Ectodermal cell (in vitro differentiated cells): ENCODE measurements at regions not wholly inside any gene's neighbourhood (a gene's known extent, or its start where the extent isn't known, plus 50 kb on each side); places are given as distances from the start of the nearest gene placed in this dataset.

Experiments used
- H3K27ac ChIP-seq: 2 replicates; pipeline ENCODE4 v1.7.0; 2013; ENCODE audit warnings: mild to moderate bottlenecking, low read depth, low read length; ENCODE audit not compliant: insufficient read depth, poor library complexity, severe bottlenecking
- H3K27me3 ChIP-seq: 2 replicates; pipeline ENCODE4 v1.7.0; 2013; ENCODE audit warnings: mild to moderate bottlenecking, low read length; ENCODE audit not compliant: insufficient read depth, control insufficient read depth, poor library complexity, severe bottlenecking
- H3K36me3 ChIP-seq: one replicate; pipeline ENCODE4 v1.7.0; 2013; ENCODE audit warnings: low read length; ENCODE audit not compliant: control insufficient read depth, insufficient read depth
- H3K4me1 ChIP-seq: one replicate; pipeline ENCODE4 v1.7.0; 2013; ENCODE audit warnings: low read length; ENCODE audit not compliant: control insufficient read depth, insufficient read depth
- H3K4me3 ChIP-seq: 2 replicates; pipeline ENCODE4 v1.7.0; 2013; ENCODE audit warnings: low read depth, low read length, control low read depth; ENCODE audit not compliant: insufficient read depth
- H3K9me3 ChIP-seq: 2 replicates; pipeline ENCODE4 v1.7.0; 2013; ENCODE audit warnings: mild to moderate bottlenecking, low read length, moderate library complexity; ENCODE audit not compliant: control insufficient read depth
- WGBS, 2 experiments: methylation state at CpG; one replicate each; pipeline ENCODE4 v1.1.7; 2013; ENCODE audit warnings: missing lambda C conversion rate in 2 of 2; 5-methylcytosine and 5-hydroxymethylcytosine counted together

DNA sequence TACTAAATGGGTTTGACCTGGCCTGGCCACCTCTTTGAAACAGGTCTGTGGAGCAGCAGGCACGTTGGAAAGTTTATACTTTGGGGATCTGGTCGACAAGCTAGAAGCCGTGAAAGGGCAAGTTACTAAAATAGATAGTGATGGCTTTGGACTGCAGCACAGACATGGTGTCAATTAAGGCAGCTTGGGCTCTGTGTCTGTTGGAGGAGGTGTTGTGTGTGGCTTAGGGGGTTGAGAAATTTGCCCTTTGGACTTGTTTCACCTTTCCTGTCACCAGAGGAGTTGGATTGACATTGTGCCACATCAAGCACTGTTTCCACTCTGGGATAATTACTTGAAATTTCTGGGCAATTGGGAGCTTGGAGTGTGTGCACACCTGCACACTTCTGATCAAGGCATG lies 251.8 kb upstream of the MKI67 start:
- Histone ChIP-seq H3K9me3 (no peaks in the 10 kb centered on the region), H3K36me3 (no peaks in the 10 kb centered on the region), H3K27me3 (no peaks in the 10 kb centered on the region), H3K4me3 (no peak overlapping the region), H3K27ac (no peak overlapping the region), H3K4me1 (no peaks in the 10 kb centered on the region)
- WGBS, 2 experiments = 90 to 91% methylated on average over 3 of the region's 3 CpGs

GRCh38 chr10:128380946-128381345 lies 254.7 kb upstream of the MKI67 start:
- 91 to 94% methylated on average over 4 of the region's 4 CpGs for WGBS, 2 experiments
- H3K27ac ChIP-seq = no peak overlapping the region
- H3K9me3 ChIP-seq = no peaks in the 10 kb centered on the region
- H3K4me1 ChIP-seq = no peaks in the 10 kb centered on the region
- H3K36me3 ChIP-seq = no peaks in the 10 kb centered on the region
- no peaks in the 10 kb centered on the region for H3K27me3 ChIP-seq
- no peak overlapping the region for H3K4me3 ChIP-seq

GRCh38 chr10:128382225-128382624 lies 256.0 kb upstream of the MKI67 start:
- Histone ChIP-seq H3K9me3 (no peaks in the 10 kb centered on the region), H3K36me3 (no peaks in the 10 kb centered on the region), H3K4me3 (no peak overlapping the region), H3K27ac (no peak overlapping the region), H3K4me1 (no peaks in the 10 kb centered on the region), H3K27me3 (no peaks in the 10 kb centered on the region)
- 89 to 90% methylated on average over 3 of the region's 3 CpGs for WGBS, 2 experiments

GRCh38 chr10:128384831-128385230 lies 258.6 kb upstream of the MKI67 start:
- no peaks in the 10 kb centered on the region for H3K36me3 ChIP-seq
- no peak overlapping the region for H3K4me3 ChIP-seq
- H3K9me3 ChIP-seq = no peaks in the 10 kb centered on the region
- H3K27ac ChIP-seq = no peak overlapping the region
- no peaks in the 10 kb centered on the region for H3K4me1 ChIP-seq
- WGBS, 2 experiments = 94 to 95% methylated on average over 10 of the region's 10 CpGs
- H3K27me3 ChIP-seq = no peaks in the 10 kb centered on the region

GRCh38 chr10:128386231-128386630 lies 260.0 kb upstream of the MKI67 start:
- H3K4me3 ChIP-seq = no peak overlapping the region

DNA sequence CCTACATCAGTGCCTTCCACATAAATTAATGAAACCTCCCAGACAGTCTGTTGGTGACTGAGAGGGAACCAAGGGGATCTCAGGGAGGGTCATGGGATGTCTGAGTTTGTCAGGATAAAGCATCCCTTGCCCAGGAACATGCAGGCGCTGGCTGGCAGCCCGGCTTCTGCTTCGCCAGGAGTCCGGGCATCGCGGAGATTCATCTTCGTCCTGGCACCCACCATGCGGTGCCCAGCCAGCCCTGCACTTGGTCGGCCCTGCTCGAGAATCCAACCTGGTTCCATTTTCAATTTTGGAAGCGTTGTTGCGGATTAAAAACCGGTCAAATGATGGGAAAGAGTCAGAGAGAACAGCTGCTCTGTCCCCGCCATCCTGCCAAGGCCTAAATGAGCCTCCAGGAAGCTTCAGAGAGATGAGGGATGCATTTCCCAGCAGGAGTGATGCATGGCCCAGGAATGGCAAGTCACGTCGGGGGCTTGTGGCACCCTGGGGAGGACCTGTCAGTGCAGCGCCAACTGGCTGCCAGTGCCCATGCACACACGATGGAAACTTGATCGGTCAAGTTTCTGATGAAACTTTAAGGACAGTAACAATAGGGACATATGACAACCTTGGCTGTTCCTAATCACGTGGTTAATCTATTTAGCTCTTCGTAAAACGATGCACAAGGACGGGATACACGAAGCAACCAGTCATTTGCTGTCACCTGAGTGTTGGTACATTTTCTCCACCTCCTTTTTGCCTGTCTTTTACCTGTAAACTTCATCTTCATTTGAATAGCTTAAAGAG lies 260.8 kb upstream of the MKI67 start:
- Histone ChIP-seq H3K4me3 (no peak overlapping the region), H3K9me3 (no peaks in the 10 kb centered on the region), H3K27me3 (no peaks in the 10 kb centered on the region), H3K36me3 (no peaks in the 10 kb centered on the region), H3K27ac (no peak overlapping the region), H3K4me1 (no peaks in the 10 kb centered on the region)
- 92 to 93% methylated on average over 24 of the region's 24 CpGs for WGBS, 2 experiments

More at GRCh38 chr10:128386231-128386630, 260.0 kb upstream of the MKI67 start:
- Histone ChIP-seq H3K36me3 (no peaks in the 10 kb centered on the region), H3K27ac (no peak overlapping the region), H3K9me3 (no peaks in the 10 kb centered on the region), H3K27me3 (no peaks in the 10 kb centered on the region), H3K4me1 (no peaks in the 10 kb centered on the region)
- WGBS, 2 experiments = 89 to 92% methylated on average over 7 of the region's 7 CpGs

DNA sequence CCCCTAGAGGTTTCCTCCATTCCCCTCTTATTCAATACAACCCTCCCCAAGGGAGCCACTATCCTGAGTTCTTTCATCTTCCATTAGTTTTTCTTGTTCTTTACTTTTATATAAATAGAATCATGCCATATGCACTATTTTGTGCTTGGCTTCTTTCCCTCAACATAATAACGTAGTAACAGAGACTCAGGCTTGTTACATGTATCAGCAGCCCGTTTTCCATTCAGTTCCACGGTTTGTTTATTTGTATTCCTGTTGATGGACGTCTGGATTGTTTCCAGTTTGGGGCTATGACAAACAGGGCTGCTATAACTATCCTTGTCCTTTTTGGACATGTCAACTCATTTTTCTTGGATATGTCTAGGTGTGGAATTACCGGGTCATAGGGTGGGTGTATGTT lies 264.4 kb upstream of the MKI67 start:
- WGBS, 2 experiments = 80 to 92% methylated on average over 5 of the region's 5 CpGs
- Histone ChIP-seq H3K9me3 (no peaks in the 10 kb centered on the region), H3K4me3 (no peak overlapping the region), H3K4me1 (no peaks in the 10 kb centered on the region), H3K27ac (no peak overlapping the region), H3K36me3 (no peaks in the 10 kb centered on the region), H3K27me3 (no peaks in the 10 kb centered on the region)

DNA sequence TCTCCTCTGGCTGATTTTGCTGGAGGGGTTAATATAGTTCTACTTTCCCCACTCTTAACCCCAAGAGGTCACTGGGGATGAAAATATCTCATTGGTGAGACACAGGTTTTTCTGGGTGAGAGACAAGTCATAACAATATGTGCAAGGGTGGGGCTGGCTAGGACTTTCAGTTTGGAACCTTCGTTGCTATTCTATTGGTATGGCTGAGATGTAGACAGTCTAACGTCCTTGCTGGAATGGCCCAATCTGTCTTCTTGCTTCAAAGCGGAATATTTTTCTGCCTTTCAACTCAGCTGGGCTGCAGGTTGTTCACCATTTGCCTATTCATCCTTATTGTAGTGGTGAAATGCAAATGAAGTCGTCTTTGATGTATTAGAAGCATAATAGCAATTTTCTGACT lies 267.3 kb upstream of the MKI67 start:
- 78% methylated on average over 3 to 4 of the region's 4 CpGs for WGBS, 2 experiments
- Histone ChIP-seq H3K4me1 (no peaks in the 10 kb centered on the region), H3K4me3 (no peak overlapping the region), H3K36me3 (no peaks in the 10 kb centered on the region), H3K27me3 (no peaks in the 10 kb centered on the region), H3K9me3 (no peaks in the 10 kb centered on the region), H3K27ac (no peak overlapping the region)

GRCh38 chr10:128398118-128398517 lies 271.9 kb upstream of the MKI67 start:
- H3K9me3 ChIP-seq = no peaks in the 10 kb centered on the region
- no peak overlapping the region for H3K27ac ChIP-seq
- no peak overlapping the region for H3K4me3 ChIP-seq
- H3K36me3 ChIP-seq = no peaks in the 10 kb centered on the region
- no peaks in the 10 kb centered on the region for H3K27me3 ChIP-seq
- H3K4me1 ChIP-seq = no peaks in the 10 kb centered on the region
- WGBS, 2 experiments = 96% methylated on average over 8 of the region's 8 CpGs

DNA sequence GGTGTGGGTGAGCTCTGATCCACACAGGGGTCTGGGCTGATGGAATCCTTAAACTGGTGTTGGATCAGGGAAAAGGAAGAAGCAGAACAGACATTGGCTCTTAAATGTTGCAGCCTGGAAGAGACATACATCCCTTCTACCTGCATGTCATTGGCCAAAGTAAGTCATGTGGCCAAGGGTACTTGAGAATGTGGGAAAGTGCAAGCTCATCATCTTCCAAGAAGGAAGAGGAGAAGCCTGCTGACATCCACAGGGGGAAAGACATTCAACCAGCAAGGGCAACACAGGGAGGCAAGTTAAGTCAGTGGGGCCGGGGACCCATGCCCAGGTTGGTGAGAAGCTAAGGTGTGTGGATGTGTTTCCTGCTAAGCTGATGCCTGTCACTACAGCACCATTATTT lies 272.8 kb upstream of the MKI67 start:
- Histone ChIP-seq H3K4me3 (no peak overlapping the region), H3K4me1 (no peaks in the 10 kb centered on the region), H3K27me3 (no peaks in the 10 kb centered on the region), H3K9me3 (no peaks in the 10 kb centered on the region), H3K27ac (no peak overlapping the region), H3K36me3 (no peaks in the 10 kb centered on the region)
- WGBS, 2 experiments = 88 to 92% methylated on average over 1 of the region's 1 CpG
